ENCODE measurements at regions not wholly inside any gene's neighbourhood (a gene's known extent, or its start where the extent isn't known, plus 50 kb on each side); places are given as distances from the start of the nearest gene placed in this dataset.
A peak's percentile ranks its signal among the peaks of the same experiment; 100 is the strongest.
"Not testable (repeated sequence)": the region's sequence is repeated elsewhere in the genome, so short reads cannot be mapped to it uniquely, and the experiment has no call there.

GRCh38 chrX:35406386-35406785 is 391.8 kb upstream of the MAGEB16 start:
- DNase-seq: no peak

- no peak for DNase-seq
Measured at GRCh38 chrX:35416782-35417181, 381.4 kb upstream of the MAGEB16 start.

GRCh38 chrX:35432056-35432455 is 366.1 kb upstream of the MAGEB16 start:
- no peak for DNase-seq

GRCh38 chrX:35439034-35439660 is 359.0 kb upstream of the MAGEB16 start:
- no peak for DNase-seq

- no peak for DNase-seq
Measured at GRCh38 chrX:35439692-35440091, 358.4 kb upstream of the MAGEB16 start.

GRCh38 chrX:35442421-35442820 is 355.7 kb upstream of the MAGEB16 start:
- DNase-seq: no peak

- DNase-seq: not testable (repeated sequence)
Measured at GRCh38 chrX:35443091-35443582, 355.0 kb upstream of the MAGEB16 start.

- peak; percentile 7 for DNase-seq
Measured at GRCh38 chrX:35444671-35445355, 353.3 kb upstream of the MAGEB16 start.

GRCh38 chrX:35445912-35446311 is 352.2 kb upstream of the MAGEB16 start:
- no peak for DNase-seq

- no peak for DNase-seq
Measured at GRCh38 chrX:35456891-35457290, 341.3 kb upstream of the MAGEB16 start.

- no peak for DNase-seq
Measured at GRCh38 chrX:35458142-35458541, 340.0 kb upstream of the MAGEB16 start.

GRCh38 chrX:35461164-35461563 is 337.0 kb upstream of the MAGEB16 start:
- DNase-seq: no peak

GRCh38 chrX:35496671-35497070 is 301.5 kb upstream of the MAGEB16 start:
- DNase-seq: not testable (repeated sequence)

GRCh38 chrX:35497453-35497852 is 300.7 kb upstream of the MAGEB16 start:
- DNase-seq: not testable (repeated sequence)

- DNase-seq: no peak
Measured at GRCh38 chrX:35499071-35499862, 298.9 kb upstream of the MAGEB16 start.

- peak; percentile 0 for DNase-seq
Measured at GRCh38 chrX:35507701-35508100, 290.4 kb upstream of the MAGEB16 start.

- not testable (repeated sequence) for DNase-seq
Measured at GRCh38 chrX:35548003-35548402, 250.1 kb upstream of the MAGEB16 start.

GRCh38 chrX:35557916-35558315 is 240.2 kb upstream of the MAGEB16 start:
- no peak for DNase-seq

- no peak for DNase-seq
Measured at GRCh38 chrX:35561985-35562384, 236.2 kb upstream of the MAGEB16 start.

GRCh38 chrX:35562395-35562794 is 235.7 kb upstream of the MAGEB16 start:
- no peak for DNase-seq

- DNase-seq: no peak
Measured at GRCh38 chrX:35590210-35590609, 207.9 kb upstream of the MAGEB16 start.

GRCh38 chrX:35611562-35611961 is 186.6 kb upstream of the MAGEB16 start:
- DNase-seq: not testable (repeated sequence)

- DNase-seq: no peak
Measured at GRCh38 chrX:35617836-35618235, 180.3 kb upstream of the MAGEB16 start.

- no peak for DNase-seq
Measured at GRCh38 chrX:35622040-35622439, 176.1 kb upstream of the MAGEB16 start.

Data from NCI-H82 (cell line).